ENCODE measurements at regions not wholly inside any gene's neighbourhood (a gene's known extent, or its start where the extent isn't known, plus 50 kb on each side); places are given as distances from the start of the nearest gene placed in this dataset.

DNA sequence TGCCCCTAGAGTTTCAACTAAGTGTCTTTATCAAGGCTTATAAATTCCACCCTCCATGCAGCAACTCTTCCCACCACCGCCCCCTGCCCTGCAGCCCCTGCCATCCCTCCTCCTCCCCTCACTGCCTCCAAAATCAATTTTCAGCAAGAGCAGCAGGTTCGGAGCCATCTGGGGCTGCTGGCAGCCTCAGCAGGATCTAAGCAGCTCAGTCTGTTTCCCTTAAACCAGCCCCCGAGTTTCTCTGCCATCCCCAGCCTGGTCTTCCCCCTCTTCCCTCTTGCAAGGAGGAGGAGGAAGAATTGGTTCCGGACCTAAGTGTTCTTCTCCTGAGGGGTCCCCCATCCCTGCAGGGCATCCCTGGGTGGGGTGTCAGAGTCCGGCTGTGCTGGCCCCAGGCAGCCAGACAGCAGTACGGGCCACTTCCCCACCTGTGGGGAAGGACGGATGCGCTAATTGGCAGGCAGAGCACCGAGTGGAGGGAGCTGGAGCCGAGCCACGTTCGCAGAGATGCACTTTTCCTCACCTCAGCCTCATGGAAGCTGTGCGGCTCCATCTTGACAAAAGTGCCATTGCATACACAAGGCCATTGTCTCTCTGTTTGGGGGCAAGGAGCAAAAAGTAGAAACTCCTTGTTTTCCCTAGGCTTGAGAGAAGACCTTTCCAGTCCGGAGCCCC lies 189.3 kb downstream of the KCNA5 start:
- no peak for DNase-seq

- no peak for DNase-seq
These were observed 192.5 kb downstream of the KCNA5 start for GRCh38 chr12:5236022-5236640.

GRCh38 chr12:5242440-5242839 lies 189.5 kb upstream of the NTF3 start:
- no peak for DNase-seq

GRCh38 chr12:5243014-5243413 lies 188.9 kb upstream of the NTF3 start:
- no peak for DNase-seq

- DNase-seq: no peak
These were observed 187.4 kb upstream of the NTF3 start for GRCh38 chr12:5244513-5244972.

- DNase-seq: no peak
These were observed 185.7 kb upstream of the NTF3 start for GRCh38 chr12:5246196-5246595.

- DNase-seq: no peak
These were observed 184.8 kb upstream of the NTF3 start for GRCh38 chr12:5247144-5247543.

GRCh38 chr12:5248230-5248629 lies 183.7 kb upstream of the NTF3 start:
- DNase-seq: no peak

- DNase-seq: no peak
These were observed 182.8 kb upstream of the NTF3 start for GRCh38 chr12:5248999-5249526.

DNA sequence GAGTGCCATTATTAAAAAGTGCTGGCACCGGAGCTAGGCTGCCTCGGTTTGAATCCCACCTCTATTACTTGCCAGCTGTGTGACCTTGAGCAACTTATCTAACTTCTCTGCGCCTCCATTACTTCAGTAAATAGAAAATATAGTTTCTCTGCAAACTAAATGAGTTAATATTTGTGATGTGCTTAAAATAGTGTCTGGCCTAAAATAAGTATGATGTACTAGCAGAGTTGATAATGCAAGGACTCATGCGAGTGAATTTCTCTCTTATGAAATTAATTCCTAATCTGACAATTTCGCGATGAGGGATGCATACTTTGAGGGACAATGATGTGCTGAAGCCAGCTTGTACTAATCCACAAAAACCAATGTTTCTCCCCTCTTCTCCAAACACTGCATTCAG lies 180.8 kb upstream of the NTF3 start:
- no peak for DNase-seq

GRCh38 chr12:5251786-5252185 lies 180.1 kb upstream of the NTF3 start:
- no peak for DNase-seq

DNA sequence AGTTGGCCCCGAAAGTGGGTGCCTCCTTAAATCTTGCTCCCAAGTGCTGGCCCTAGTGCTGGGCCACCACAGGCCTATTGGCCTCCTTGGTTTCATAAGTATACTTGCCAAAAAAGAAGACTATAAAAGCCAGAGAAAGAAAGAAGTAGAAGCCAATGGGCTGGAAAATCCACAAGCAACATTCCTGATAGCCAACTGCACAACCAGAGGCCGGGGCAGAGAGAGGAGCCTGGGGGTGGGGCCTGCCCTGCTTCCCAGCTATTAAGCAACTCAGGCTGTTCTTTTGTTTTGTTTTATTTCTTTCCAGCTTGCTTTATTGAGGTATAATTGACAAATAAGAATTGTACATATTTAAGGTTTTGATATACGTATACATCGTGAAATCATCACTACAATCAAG lies 177.2 kb upstream of the NTF3 start:
- DNase-seq: no peak

- DNase-seq: no peak
These were observed 174.0 kb upstream of the NTF3 start for GRCh38 chr12:5257763-5258495.

DNA sequence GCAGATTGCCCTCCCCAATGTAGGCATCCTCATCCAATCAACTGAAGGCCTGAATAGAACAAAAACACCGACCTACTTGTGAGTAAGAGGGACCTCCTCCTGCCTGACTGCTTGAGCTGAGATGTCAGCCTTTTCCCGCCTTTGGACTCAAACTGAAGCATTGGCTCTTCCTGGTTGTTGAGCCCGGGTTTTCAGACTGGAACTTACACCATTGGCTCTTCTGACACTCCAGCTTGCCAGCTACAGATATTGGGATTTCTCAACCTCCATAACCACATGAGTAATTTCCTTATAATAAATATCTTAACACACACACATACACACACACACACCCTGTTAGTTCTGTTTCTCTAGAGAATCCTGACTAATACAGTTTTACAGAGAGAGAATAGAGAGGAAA lies 173.4 kb upstream of the NTF3 start:
- no peak for DNase-seq

GRCh38 chr12:5258926-5259325 lies 173.0 kb upstream of the NTF3 start:
- no peak for DNase-seq

DNA sequence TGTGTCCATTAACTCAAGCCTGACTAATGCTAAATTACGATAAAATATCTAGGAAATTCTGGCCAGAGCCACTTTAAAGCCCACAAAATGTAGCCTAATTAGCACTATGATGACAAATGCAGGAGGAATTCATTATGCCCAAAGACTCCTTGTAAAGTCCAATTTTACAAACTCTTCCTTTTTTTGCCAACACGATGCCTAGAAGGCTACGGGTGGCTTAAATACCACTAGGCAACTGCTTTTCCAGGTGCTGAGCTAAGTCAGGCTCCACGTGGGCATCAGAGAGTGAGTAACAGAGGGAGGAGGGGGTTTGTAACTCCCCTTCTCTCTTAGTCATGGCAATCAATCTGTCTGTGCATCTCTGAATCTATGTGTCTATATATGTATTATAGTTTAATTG lies 172.4 kb upstream of the NTF3 start:
- no peak for DNase-seq

DNA sequence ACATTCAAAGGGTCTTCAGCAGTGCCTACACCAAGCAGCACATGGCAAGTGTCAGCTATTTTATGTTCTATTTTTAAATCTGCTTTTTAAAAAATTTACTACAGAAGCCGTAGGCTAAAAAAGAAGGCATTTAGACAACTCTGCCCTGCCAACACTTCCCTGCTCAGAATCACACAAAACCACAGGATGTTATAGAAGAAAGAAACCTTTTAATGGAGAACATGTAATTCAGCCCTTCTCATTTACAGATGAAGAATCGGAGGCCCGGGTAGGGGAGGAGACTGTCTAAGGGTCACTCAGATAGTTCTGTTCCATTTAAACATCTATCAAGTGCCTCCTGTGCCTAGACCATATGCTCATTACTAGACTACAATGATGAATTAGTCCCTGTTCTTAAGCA lies 171.8 kb upstream of the NTF3 start:
- no peak for DNase-seq

- no peak for DNase-seq
These were observed 171.3 kb upstream of the NTF3 start for GRCh38 chr12:5260591-5261086.

DNA sequence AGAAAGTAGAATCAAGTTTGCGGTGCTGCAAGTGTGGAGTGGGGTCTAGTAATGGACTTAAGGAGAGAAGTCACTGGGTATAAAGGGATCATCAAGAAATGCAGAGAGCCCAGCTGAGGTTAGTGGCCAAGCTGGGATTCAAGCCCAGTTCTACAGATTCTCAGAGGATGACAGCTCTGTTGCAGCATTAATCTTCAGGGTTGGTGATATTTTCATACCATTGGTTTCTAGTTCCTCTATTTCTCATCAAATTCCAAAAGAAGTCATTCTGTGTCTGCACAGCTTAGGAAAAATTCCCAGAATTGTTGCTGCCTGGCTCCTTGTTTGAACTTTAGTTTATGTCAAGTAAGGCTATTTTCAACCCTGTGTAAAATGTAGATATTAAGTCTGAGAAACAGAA lies 169.5 kb upstream of the NTF3 start:
- no peak for DNase-seq

GRCh38 chr12:5262885-5263284 lies 169.0 kb upstream of the NTF3 start:
- no peak for DNase-seq

DNA sequence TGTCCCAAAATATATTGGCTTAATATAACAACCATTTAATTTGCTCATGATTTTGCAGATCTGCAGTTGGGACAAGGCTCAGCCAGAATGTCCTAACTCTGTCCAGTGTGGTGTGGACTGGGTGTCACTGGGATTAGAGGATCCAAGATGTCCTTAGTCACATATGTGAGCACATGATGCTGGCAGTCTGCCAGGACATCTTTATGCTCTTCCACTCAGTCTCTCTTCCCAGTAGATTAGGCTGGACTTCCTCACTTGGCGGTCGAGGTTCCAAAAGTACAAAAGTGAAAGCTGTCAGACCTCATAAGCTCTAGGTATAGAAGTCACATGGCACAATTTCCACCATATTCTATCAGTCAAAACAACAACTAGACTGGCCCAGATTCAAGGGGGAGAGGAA lies 167.9 kb upstream of the NTF3 start:
- DNase-seq: no peak

DNA sequence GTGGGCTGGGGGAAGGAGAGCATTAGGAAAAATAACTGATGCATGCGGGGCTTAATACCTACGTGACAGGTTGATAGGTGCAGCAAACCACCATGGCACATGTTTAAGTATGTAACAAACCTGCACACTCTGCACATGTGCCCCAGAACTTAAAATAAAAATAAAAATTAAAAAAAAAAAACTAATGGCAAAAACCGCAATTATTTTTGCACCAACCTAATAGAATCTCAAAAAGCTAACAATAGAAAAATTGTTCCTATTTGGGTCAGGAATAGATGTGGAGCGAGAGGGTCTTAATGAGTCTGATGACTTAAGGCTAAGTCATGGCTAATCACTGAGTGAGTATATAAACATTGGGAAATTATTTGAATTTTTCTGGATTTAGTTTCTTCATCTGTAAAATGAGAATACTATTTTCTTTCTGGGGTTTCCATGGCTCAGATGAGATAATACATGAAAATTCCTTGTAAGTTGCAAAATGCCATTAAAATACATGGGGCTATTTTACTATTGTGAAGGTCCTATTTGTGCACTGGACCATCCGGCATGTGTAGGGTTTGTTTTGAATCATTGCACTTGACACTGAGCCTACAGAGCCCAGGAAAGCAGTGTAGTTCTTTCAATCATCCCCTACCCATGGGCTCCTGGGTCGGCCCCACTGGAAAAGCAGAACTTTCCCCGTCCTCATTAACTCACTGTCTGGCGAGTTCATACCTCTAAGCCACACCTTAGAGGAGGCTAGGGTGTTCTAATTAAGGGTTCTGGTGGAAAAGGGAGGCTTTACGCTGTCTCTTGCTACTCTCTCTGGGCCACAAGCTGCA lies 164.1 kb upstream of the NTF3 start:
- no peak for DNase-seq

All from right forelimb (tissue), 1 donor.